NT2/D1 (cell line): ENCODE measurements at regions not wholly inside any gene's neighbourhood (a gene's known extent, or its start where the extent isn't known, plus 50 kb on each side); places are given as distances from the start of the nearest gene placed in this dataset.
"Not testable (repeated sequence)": the region's sequence is repeated elsewhere in the genome, so short reads cannot be mapped to it uniquely, and the experiment has no call there.

Source experiments
- YY1 ChIP-seq: IDR thresholded peaks from 2 replicates; pipeline ENCODE4 v1.6.1; 2011; ENCODE audit not compliant: insufficient read length, insufficient read depth
- ZNF274 ChIP-seq: IDR thresholded peaks from 2 replicates; pipeline ENCODE4 v1.6.1; 2011; ENCODE audit warnings: mild to moderate bottlenecking, low read depth, low read length

GRCh38 chr18:30594911-30595310 lies 447.6 kb downstream of the DSC3 start:
- not testable (repeated sequence) for TF ChIP-seq YY1, ZNF274
